A673 (cell line): ENCODE measurements at regions not wholly inside any gene's neighbourhood (a gene's known extent, or its start where the extent isn't known, plus 50 kb on each side); places are given as distances from the start of the nearest gene placed in this dataset.

Experiments used
- CTCF ChIP-seq: fragments of 300-800, 200-600 bp; sonication (generic); conservative IDR thresholded peaks from 2 replicates; pipeline ENCODE4 v1.5.1; 2017; ENCODE audit warnings: low read depth, mild to moderate bottlenecking, antibody characterized with exemption, low read length, moderate library complexity, mixed read lengths
- EZH2 ChIP-seq: fragments of 200-600 bp; sonication (generic); IDR thresholded peaks from 2 replicates; pipeline ENCODE4 v1.6.1; 2017; ENCODE audit warnings: borderline replicate concordance, low read depth, mild to moderate bottlenecking, mixed read lengths, antibody characterized with exemption, low read length; ENCODE audit not compliant: poor library complexity, severe bottlenecking

GRCh38 chr9:7316166-7316795 lies 483.3 kb downstream of the DMAC1 start:
- TF ChIP-seq CTCF = no peak
- no peak for TF ChIP-seq EZH2
